ENCODE measurements at regions not wholly inside any gene's neighbourhood (a gene's known extent, or its start where the extent isn't known, plus 50 kb on each side); places are given as distances from the start of the nearest gene placed in this dataset.

DNA sequence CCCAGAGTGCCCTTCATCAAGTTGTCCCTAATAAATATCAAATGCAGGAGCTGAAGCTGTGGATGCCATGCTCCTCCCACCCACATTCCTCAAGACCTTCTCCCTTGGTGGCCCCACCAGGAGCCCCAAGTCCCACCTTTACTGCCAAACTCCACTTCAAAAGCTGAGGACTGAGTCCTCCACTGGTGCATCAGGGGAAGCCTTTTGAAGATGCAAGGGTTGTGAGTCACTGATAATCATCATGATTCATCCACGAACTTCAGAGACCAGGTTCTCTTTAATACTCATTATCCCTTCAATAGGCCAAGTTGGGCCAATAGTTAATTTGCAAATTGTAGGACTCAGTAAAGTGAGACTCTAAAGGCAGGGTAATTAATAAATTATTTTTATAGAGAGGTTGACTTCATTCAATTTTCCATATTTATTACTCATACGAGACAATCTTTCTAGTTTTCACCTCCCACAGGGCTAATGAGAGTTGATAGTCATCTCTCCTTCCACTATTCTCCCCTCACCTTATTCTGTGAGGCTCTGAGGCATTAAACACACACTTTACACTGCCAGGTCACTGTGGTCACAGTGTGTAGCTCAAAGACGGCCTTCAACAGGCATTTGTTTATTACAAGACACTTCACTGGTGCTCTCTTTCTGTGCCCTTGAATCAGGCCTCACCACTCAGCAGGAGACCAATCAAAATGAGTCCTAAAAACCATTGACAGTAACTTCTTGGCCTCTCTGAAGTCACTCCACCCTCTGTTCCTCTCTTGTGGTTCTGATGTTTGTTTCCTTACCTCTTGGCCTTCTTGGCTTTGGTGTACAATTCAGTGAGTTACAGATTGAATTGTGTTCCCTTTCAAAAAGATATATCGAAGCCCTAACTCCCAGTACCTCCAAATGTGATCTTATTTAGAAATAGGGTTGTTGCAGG is 99.9 kb downstream of the TRIB2 start:
- H3K4me3 ChIP-seq: no peak overlapping the region
- no peak for DNase-seq (ENCODE audit: low spot score)
- H3K79me2 ChIP-seq (replicated peaks; ENCODE audit: insufficient read depth): no peaks in the 10 kb centered on the region
- no peaks in the 10 kb centered on the region for H3K27me3 ChIP-seq (ENCODE audit: insufficient read depth)
- no peak overlapping the region for H2AFZ ChIP-seq
- peaks cover 11% of the 10 kb centered on the region for H3K4me1 Mint-ChIP-seq
- H3K9me2 ChIP-seq (ENCODE audit: insufficient read depth): peaks cover 14% of the 10 kb centered on the region
- no peaks in the 10 kb centered on the region for H4K20me1 ChIP-seq (replicated peaks; ENCODE audit: insufficient read depth)
- H3K27ac Mint-ChIP-seq: no peak overlapping the region
- 0 out of 2 replicates have a peak, but pooled peaks cover 4% of the 10 kb centered on the region for H3K4me1 ChIP-seq (ENCODE audit: insufficient read depth)
- H3K4me2 ChIP-seq: no peak overlapping the region
- no peak overlapping the region for H3K4me3 Mint-ChIP-seq
- ATAC-seq: no peak
- TF ChIP-seq POLR2AphosphoS5 (IDR thresholded peaks at IDR 0.05; ENCODE audit: low read depth) (no peak), CREB1 (CRISPR knock-in tag; IDR thresholded peaks at IDR 0.05; ENCODE audit: low read depth) (no peak), NANOG (IDR thresholded peaks at IDR 0.05; ENCODE audit: borderline replicate concordance) (no peak), ETS1 (IDR thresholded peaks at IDR 0.05) (no peak), EZH2 (IDR thresholded peaks at IDR 0.05; ENCODE audit: low read depth, unreplicated experiment) (no peak), STAT1 (IDR thresholded peaks at IDR 0.05; ENCODE audit: unreplicated experiment) (no peak), ZNF114 (CRISPR knock-in tag; IDR thresholded peaks at IDR 0.05) (no peak), JUNB (IDR thresholded peaks at IDR 0.05; ENCODE audit: unreplicated experiment) (no peak)
- TF ChIP-seq, protein P1, sequence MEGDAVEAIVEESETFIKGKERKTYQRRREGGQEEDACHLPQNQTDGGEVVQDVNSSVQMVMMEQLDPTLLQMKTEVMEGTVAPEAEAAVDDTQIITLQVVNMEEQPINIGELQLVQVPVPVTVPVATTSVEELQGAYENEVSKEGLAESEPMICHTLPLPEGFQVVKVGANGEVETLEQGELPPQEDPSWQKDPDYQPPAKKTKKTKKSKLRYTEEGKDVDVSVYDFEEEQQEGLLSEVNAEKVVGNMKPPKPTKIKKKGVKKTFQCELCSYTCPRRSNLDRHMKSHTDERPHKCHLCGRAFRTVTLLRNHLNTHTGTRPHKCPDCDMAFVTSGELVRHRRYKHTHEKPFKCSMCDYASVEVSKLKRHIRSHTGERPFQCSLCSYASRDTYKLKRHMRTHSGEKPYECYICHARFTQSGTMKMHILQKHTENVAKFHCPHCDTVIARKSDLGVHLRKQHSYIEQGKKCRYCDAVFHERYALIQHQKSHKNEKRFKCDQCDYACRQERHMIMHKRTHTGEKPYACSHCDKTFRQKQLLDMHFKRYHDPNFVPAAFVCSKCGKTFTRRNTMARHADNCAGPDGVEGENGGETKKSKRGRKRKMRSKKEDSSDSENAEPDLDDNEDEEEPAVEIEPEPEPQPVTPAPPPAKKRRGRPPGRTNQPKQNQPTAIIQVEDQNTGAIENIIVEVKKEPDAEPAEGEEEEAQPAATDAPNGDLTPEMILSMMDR (conservative IDR thresholded peaks at IDR 0.05; ENCODE audit: low read depth in 2 of 2): no peak
- no peaks in the 10 kb centered on the region for H3K36me3 Mint-ChIP-seq (ENCODE audit: low read depth)
- peaks cover 2% of the 10 kb centered on the region for H3K27me3 Mint-ChIP-seq (ENCODE audit: insufficient read depth, low read depth, poor library complexity)
- H3K9me3 Mint-ChIP-seq: no peaks in the 10 kb centered on the region
- no peaks in the 10 kb centered on the region for H3F3A ChIP-seq (replicated peaks; ENCODE audit: low read depth)
- H3K36me3 ChIP-seq (ENCODE audit: insufficient read depth): no peaks in the 10 kb centered on the region
- H3K27ac ChIP-seq (ENCODE audit: low read depth): no peak overlapping the region

DNA sequence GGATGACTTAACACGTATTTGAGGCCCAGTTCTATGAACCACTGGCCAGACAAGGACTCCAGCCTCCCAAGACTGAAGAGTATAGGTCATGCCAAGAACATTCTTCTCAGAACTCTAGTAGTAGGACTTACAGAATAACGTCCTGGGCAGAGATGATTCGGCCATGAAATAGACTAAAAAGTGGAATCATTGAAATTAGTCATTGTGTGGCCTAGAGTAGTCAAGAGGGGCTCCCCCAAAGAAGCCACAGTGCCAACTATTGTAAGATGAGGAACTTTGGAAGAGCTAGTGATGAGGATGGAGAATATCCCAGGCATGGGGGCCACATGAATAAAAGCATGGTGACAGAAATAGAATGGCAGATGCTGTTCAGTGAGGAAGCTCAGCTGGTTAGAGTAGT is 101.1 kb downstream of the TRIB2 start:
- H3K4me1 Mint-ChIP-seq: peaks cover 11% of the 10 kb centered on the region
- H3K27me3 ChIP-seq (ENCODE audit: insufficient read depth): no peaks in the 10 kb centered on the region
- H3K4me3 ChIP-seq: no peak overlapping the region
- H3K36me3 ChIP-seq (ENCODE audit: insufficient read depth): no peaks in the 10 kb centered on the region
- H3K4me1 ChIP-seq (ENCODE audit: insufficient read depth): 0 out of 2 replicates have a peak, but pooled peaks cover 4% of the 10 kb centered on the region
- H3K9me2 ChIP-seq (ENCODE audit: insufficient read depth): peaks cover 17% of the 10 kb centered on the region
- no peak for ATAC-seq
- H2AFZ ChIP-seq: no peak overlapping the region
- no peak overlapping the region for H3K27ac ChIP-seq (ENCODE audit: low read depth)
- no peak overlapping the region for H3K27ac Mint-ChIP-seq
- H3K79me2 ChIP-seq (replicated peaks; ENCODE audit: insufficient read depth): no peaks in the 10 kb centered on the region
- no peak overlapping the region for H3K4me3 Mint-ChIP-seq
- H4K20me1 ChIP-seq (replicated peaks; ENCODE audit: insufficient read depth): no peaks in the 10 kb centered on the region
- no peak overlapping the region for H3K4me2 ChIP-seq
- no peak for TF ChIP-seq NANOG (IDR thresholded peaks at IDR 0.05; ENCODE audit: borderline replicate concordance)
- DNase-seq (ENCODE audit: low spot score): no peak
- H3K27me3 Mint-ChIP-seq (ENCODE audit: insufficient read depth, low read depth, poor library complexity): peaks cover 2% of the 10 kb centered on the region
- no peaks in the 10 kb centered on the region for H3K9me3 Mint-ChIP-seq
- no peaks in the 10 kb centered on the region for H3F3A ChIP-seq (replicated peaks; ENCODE audit: low read depth)
- no peaks in the 10 kb centered on the region for H3K36me3 Mint-ChIP-seq (ENCODE audit: low read depth)
